ENCODE measurements at regions not wholly inside any gene's neighbourhood (a gene's known extent, or its start where the extent isn't known, plus 50 kb on each side); places are given as distances from the start of the nearest gene placed in this dataset.

DNA sequence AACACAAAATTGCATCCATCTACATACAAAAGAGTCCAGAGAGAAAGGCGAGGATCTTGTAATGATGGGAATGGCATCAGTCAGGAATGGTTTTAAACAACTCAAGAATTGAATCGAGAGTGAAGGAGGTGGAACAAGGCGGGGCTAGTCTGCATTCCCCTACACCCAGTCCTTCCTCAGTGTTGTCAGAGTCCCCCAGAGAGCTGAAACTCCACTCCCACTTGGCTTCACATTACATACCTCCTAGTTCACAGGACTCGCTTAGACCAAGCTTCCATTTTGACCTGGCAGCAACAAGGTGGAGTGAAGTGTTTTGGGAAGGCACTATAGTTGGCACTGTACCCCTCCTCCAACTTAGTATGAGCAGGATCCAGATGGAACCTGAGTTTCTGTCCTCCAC, 1273.5 kb upstream of the CRIM1 start:
- WGBS, 2 donors, result 85 to 90% methylated on average over 4 of the region's 4 CpGs
- Histone ChIP-seq H3K36me3 (ENCODE audit: control insufficient read depth in 2 of 2, insufficient read depth in 2 of 2, low read length in 1 of 2) (no peaks in the 10 kb centered on the region), H3K27me3 (ENCODE audit: control insufficient read depth in 1 of 2, insufficient read depth in 2 of 2, low read length in 2 of 2) (no peaks in the 10 kb centered on the region), H3K9me3 (ENCODE audit: control insufficient read depth in 2 of 2, insufficient read depth in 1 of 2, low read depth in 1 of 2, low read length in 1 of 2) (no peaks in the 10 kb centered on the region), H3K4me3 (ENCODE audit: low read depth in 1 of 2, low read length in 2 of 2) (no peak overlapping the region), H3K4me1 (ENCODE audit: control insufficient read depth in 2 of 2, insufficient read depth in 2 of 2, low read length in 1 of 2) (no peaks in the 10 kb centered on the region), H3K27ac (ENCODE audit: low read depth in 2 of 2, low read length in 1 of 2) (peak overlapping the region in 1 of 2 donors; percentile 3)

DNA sequence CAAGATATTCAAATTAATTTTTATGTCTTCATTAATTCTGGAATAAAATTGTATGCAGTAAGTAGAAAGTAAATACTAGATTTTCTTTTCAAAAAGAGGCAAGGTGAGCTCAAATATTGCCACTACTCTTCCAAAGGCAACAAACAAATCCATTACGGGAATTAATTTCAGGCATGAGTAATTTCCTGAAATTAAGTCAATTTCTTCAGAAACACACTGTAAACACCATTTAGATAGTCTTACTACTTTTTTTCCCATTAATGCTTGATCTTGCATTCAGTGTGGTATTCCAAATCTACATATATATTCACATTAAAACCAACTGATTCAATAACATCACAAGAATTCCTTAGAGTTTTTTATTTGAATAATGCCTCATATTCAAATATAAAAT, 1274.0 kb upstream of the CRIM1 start:
- 62 to 68% methylated on average over 1 of the region's 1 CpG for WGBS, 2 donors
- no peaks in the 10 kb centered on the region for H3K9me3 ChIP-seq (ENCODE audit: control insufficient read depth in 2 of 2, insufficient read depth in 1 of 2, low read depth in 1 of 2, low read length in 1 of 2)

GRCh38 chr2:35081001-35081621, 1274.5 kb upstream of the CRIM1 start:
- Histone ChIP-seq H3K36me3 (ENCODE audit: control insufficient read depth in 2 of 2, insufficient read depth in 2 of 2, low read length in 1 of 2) (no peaks in the 10 kb centered on the region), H3K9me3 (ENCODE audit: control insufficient read depth in 2 of 2, insufficient read depth in 1 of 2, low read depth in 1 of 2, low read length in 1 of 2) (no peaks in the 10 kb centered on the region), H3K4me3 (ENCODE audit: low read depth in 1 of 2, low read length in 2 of 2) (no peak overlapping the region), H3K27ac (ENCODE audit: low read depth in 2 of 2, low read length in 1 of 2) (no peak overlapping the region), H3K27me3 (ENCODE audit: control insufficient read depth in 1 of 2, insufficient read depth in 2 of 2, low read length in 2 of 2) (no peaks in the 10 kb centered on the region), H3K4me1 (ENCODE audit: control insufficient read depth in 2 of 2, insufficient read depth in 2 of 2, low read length in 1 of 2) (no peaks in the 10 kb centered on the region)
- 28 to 57% methylated on average over 1 of the region's 1 CpG for WGBS, 2 donors

More for the DNA sequence above, 1274.0 kb upstream of the CRIM1 start:
- H3K4me3 ChIP-seq (ENCODE audit: low read depth in 1 of 2, low read length in 2 of 2), result no peak overlapping the region
- H3K27ac ChIP-seq (ENCODE audit: low read depth in 2 of 2, low read length in 1 of 2), result no peak overlapping the region
- no peaks in the 10 kb centered on the region for H3K27me3 ChIP-seq (ENCODE audit: control insufficient read depth in 1 of 2, insufficient read depth in 2 of 2, low read length in 2 of 2)
- no peaks in the 10 kb centered on the region for H3K4me1 ChIP-seq (ENCODE audit: control insufficient read depth in 2 of 2, insufficient read depth in 2 of 2, low read length in 1 of 2)
- H3K36me3 ChIP-seq (ENCODE audit: control insufficient read depth in 2 of 2, insufficient read depth in 2 of 2, low read length in 1 of 2), result no peaks in the 10 kb centered on the region

DNA sequence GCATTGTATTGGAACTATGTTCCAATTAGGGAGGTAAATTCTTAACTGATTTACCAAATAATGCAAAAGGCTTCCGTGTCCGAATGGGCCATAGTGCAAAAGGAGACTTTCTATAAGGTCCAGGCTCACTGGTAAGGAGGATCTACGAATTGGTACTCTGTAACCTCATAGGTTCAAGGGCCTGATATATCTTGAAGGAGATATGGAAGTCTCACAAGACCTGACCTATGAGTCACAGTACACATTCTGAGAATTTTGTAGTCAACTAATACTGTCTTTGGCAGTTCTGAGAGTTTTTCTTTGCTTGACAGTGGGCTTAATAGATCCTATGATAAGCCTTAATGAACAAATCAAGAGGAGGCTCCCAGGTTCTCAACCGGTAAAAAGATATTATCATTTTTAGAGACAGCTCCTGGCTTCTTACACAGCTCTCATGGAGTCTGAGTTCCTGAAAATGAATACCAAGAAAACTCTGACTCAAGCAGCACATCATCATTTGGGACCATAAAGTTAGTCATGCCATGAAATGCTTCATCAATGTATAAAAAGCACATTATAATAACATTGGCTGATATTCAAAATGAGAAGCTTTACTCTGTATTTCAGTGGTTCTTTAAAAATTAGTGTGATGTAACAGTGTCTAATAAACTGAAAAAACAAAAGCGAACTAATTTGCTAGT, 1275.2 kb upstream of the CRIM1 start:
- Histone ChIP-seq H3K4me1 (ENCODE audit: control insufficient read depth in 2 of 2, insufficient read depth in 2 of 2, low read length in 1 of 2) (no peaks in the 10 kb centered on the region), H3K9me3 (ENCODE audit: control insufficient read depth in 2 of 2, insufficient read depth in 1 of 2, low read depth in 1 of 2, low read length in 1 of 2) (no peaks in the 10 kb centered on the region), H3K27me3 (ENCODE audit: control insufficient read depth in 1 of 2, insufficient read depth in 2 of 2, low read length in 2 of 2) (no peaks in the 10 kb centered on the region), H3K27ac (ENCODE audit: low read depth in 2 of 2, low read length in 1 of 2) (peak overlapping the region; percentile 29 to 78), H3K36me3 (ENCODE audit: control insufficient read depth in 2 of 2, insufficient read depth in 2 of 2, low read length in 1 of 2) (no peaks in the 10 kb centered on the region), H3K4me3 (ENCODE audit: low read depth in 1 of 2, low read length in 2 of 2) (no peak overlapping the region)
- WGBS, 2 donors, result 47 to 59% methylated on average over 5 of the region's 5 CpGs

DNA sequence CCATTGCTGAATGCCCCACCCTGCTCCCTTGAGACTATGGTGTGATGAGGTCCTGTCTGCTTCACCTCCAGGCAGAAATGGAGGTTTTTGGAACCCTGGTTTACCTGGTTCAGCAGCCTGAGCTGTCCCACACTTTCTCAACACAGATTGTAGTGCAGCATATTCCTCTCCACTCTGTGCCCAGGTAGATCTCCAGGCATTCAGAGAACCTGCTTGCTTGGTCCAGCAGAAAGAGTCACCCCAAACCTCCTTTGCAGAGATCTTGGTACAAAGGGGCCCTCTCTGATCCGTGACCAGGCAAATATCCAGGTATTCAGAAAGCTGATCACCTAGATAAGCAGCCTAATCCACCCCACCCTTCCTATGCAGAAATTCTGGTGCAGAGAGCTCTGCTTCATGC, 1288.2 kb upstream of the CRIM1 start:
- Histone ChIP-seq H3K9me3 (ENCODE audit: control insufficient read depth in 2 of 2, insufficient read depth in 1 of 2, low read depth in 1 of 2, low read length in 1 of 2) (no peaks in the 10 kb centered on the region), H3K27ac (ENCODE audit: low read depth in 2 of 2, low read length in 1 of 2) (peak overlapping the region; percentile 79 to 85), H3K36me3 (ENCODE audit: control insufficient read depth in 2 of 2, insufficient read depth in 2 of 2, low read length in 1 of 2) (no peaks in the 10 kb centered on the region), H3K4me3 (ENCODE audit: low read depth in 1 of 2, low read length in 2 of 2) (no peak overlapping the region), H3K4me1 (ENCODE audit: control insufficient read depth in 2 of 2, insufficient read depth in 2 of 2, low read length in 1 of 2) (no peaks in the 10 kb centered on the region), H3K27me3 (ENCODE audit: control insufficient read depth in 1 of 2, insufficient read depth in 2 of 2, low read length in 2 of 2) (no peaks in the 10 kb centered on the region)
- 32 to 48% methylated on average over 1 of the region's 1 CpG for WGBS, 2 donors

- WGBS, 2 donors, result 76 to 81% methylated on average over 5 of the region's 5 CpGs
- no peaks in the 10 kb centered on the region for H3K9me3 ChIP-seq (ENCODE audit: control insufficient read depth in 2 of 2, insufficient read depth in 1 of 2, low read depth in 1 of 2, low read length in 1 of 2)
- no peaks in the 10 kb centered on the region for H3K4me1 ChIP-seq (ENCODE audit: control insufficient read depth in 2 of 2, insufficient read depth in 2 of 2, low read length in 1 of 2)
- H3K36me3 ChIP-seq (ENCODE audit: control insufficient read depth in 2 of 2, insufficient read depth in 2 of 2, low read length in 1 of 2), result no peaks in the 10 kb centered on the region
- H3K27ac ChIP-seq (ENCODE audit: low read depth in 2 of 2, low read length in 1 of 2), result no peak overlapping the region
- H3K4me3 ChIP-seq (ENCODE audit: low read depth in 1 of 2, low read length in 2 of 2), result no peak overlapping the region
- no peaks in the 10 kb centered on the region for H3K27me3 ChIP-seq (ENCODE audit: control insufficient read depth in 1 of 2, insufficient read depth in 2 of 2, low read length in 2 of 2)
Observed at GRCh38 chr2:35063836-35064235, 1291.7 kb upstream of the CRIM1 start.

DNA sequence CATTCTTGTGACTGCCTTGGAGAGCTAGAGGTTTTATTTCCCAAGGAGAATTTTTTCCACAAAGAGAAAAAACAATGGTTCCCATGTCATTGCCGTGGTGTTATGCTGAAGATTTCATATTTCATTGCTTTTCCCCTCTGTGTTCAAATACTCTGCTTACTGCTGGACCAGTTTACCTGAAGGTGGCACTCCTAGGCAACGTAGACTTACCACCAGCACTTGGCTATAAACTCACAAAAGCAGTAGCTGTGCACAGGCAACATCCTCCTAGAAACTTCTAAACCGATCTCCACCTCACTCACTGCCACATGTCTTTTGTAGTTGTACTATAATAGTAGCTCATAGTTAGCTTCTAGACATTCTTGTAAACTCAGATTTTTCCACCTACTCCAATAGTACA, 1319.7 kb upstream of the CRIM1 start:
- Histone ChIP-seq H3K4me3 (ENCODE audit: low read depth in 1 of 2, low read length in 2 of 2) (no peak overlapping the region), H3K27ac (ENCODE audit: low read depth in 2 of 2, low read length in 1 of 2) (no peak overlapping the region), H3K4me1 (ENCODE audit: control insufficient read depth in 2 of 2, insufficient read depth in 2 of 2, low read length in 1 of 2) (no peaks in the 10 kb centered on the region), H3K9me3 (ENCODE audit: control insufficient read depth in 2 of 2, insufficient read depth in 1 of 2, low read depth in 1 of 2, low read length in 1 of 2) (peaks cover 0 to 3% of the 10 kb centered on the region in 2 donors), H3K27me3 (ENCODE audit: control insufficient read depth in 1 of 2, insufficient read depth in 2 of 2, low read length in 2 of 2) (no peaks in the 10 kb centered on the region), H3K36me3 (ENCODE audit: control insufficient read depth in 2 of 2, insufficient read depth in 2 of 2, low read length in 1 of 2) (no peaks in the 10 kb centered on the region)
- WGBS, 2 donors, result 40 to 45% methylated on average over 3 of the region's 3 CpGs

GRCh38 chr2:35033748-35034147, 1321.8 kb upstream of the CRIM1 start:
- Histone ChIP-seq H3K9me3 (ENCODE audit: control insufficient read depth in 2 of 2, insufficient read depth in 1 of 2, low read depth in 1 of 2, low read length in 1 of 2) (peaks cover 0 to 3% of the 10 kb centered on the region in 2 donors), H3K4me1 (ENCODE audit: control insufficient read depth in 2 of 2, insufficient read depth in 2 of 2, low read length in 1 of 2) (no peaks in the 10 kb centered on the region), H3K4me3 (ENCODE audit: low read depth in 1 of 2, low read length in 2 of 2) (no peak overlapping the region), H3K27ac (ENCODE audit: low read depth in 2 of 2, low read length in 1 of 2) (no peak overlapping the region), H3K27me3 (ENCODE audit: control insufficient read depth in 1 of 2, insufficient read depth in 2 of 2, low read length in 2 of 2) (no peaks in the 10 kb centered on the region), H3K36me3 (ENCODE audit: control insufficient read depth in 2 of 2, insufficient read depth in 2 of 2, low read length in 1 of 2) (no peaks in the 10 kb centered on the region)
- WGBS, 2 donors, result 82 to 92% methylated on average over 4 of the region's 4 CpGs

DNA sequence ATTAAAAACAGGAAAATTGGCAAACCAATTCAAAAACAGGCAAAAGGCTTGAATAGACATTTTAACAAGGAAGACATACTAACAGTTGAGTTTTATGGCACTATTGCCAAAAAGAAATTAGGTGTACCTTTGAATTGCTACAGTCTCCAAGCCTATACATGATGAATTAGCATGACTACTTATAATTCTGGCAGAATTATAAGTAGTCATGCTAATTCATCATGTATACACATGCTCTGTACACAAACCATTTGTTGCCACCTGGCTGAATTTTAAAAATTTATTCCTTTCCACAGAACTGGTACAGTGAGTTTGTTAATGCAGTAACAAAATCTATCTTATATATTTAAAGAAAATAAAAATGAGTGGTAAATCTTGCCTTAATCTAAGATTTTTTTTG, 1332.0 kb upstream of the CRIM1 start:
- H3K27ac ChIP-seq (ENCODE audit: low read depth in 2 of 2, low read length in 1 of 2), result no peak overlapping the region
- no peaks in the 10 kb centered on the region for H3K27me3 ChIP-seq (ENCODE audit: control insufficient read depth in 1 of 2, insufficient read depth in 2 of 2, low read length in 2 of 2)
- H3K4me1 ChIP-seq (ENCODE audit: control insufficient read depth in 2 of 2, insufficient read depth in 2 of 2, low read length in 1 of 2), result no peaks in the 10 kb centered on the region
- no peaks in the 10 kb centered on the region for H3K9me3 ChIP-seq (ENCODE audit: control insufficient read depth in 2 of 2, insufficient read depth in 1 of 2, low read depth in 1 of 2, low read length in 1 of 2)
- H3K4me3 ChIP-seq (ENCODE audit: low read depth in 1 of 2, low read length in 2 of 2), result no peak overlapping the region
- H3K36me3 ChIP-seq (ENCODE audit: control insufficient read depth in 2 of 2, insufficient read depth in 2 of 2, low read length in 1 of 2), result no peaks in the 10 kb centered on the region

DNA sequence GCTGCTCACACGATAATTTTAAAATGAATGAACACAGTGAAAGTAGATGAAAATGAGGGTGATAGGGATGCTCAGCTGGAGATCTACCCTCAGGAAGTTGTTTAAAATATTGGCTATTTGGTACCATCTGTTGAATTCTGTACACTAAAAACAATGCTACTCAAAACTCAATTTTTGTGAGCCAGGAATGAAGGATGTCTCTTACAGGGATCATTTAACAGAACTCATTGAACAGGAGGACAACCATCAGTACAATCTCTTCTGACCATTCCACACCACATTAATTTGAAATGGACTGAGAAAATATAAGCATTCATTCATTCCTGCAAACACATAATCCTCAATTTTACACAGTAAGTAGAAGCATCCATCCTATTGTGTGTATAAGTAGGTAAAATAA, 1355.1 kb upstream of the CRIM1 start:
- no peaks in the 10 kb centered on the region for H3K36me3 ChIP-seq (ENCODE audit: control insufficient read depth in 2 of 2, insufficient read depth in 2 of 2, low read length in 1 of 2)
- H3K27ac ChIP-seq (ENCODE audit: low read depth in 2 of 2, low read length in 1 of 2), result no peak overlapping the region
- WGBS, 2 donors, result 95% methylated on average over 1 of the region's 1 CpG
- H3K4me1 ChIP-seq (ENCODE audit: control insufficient read depth in 2 of 2, insufficient read depth in 2 of 2, low read length in 1 of 2), result no peaks in the 10 kb centered on the region
- no peaks in the 10 kb centered on the region for H3K9me3 ChIP-seq (ENCODE audit: control insufficient read depth in 2 of 2, insufficient read depth in 1 of 2, low read depth in 1 of 2, low read length in 1 of 2)
- no peaks in the 10 kb centered on the region for H3K27me3 ChIP-seq (ENCODE audit: control insufficient read depth in 1 of 2, insufficient read depth in 2 of 2, low read length in 2 of 2)
- H3K4me3 ChIP-seq (ENCODE audit: low read depth in 1 of 2, low read length in 2 of 2), result no peak overlapping the region
